Trophoblast cell (in vitro differentiated cells and primary cell): ENCODE measurements at regions not wholly inside any gene's neighbourhood (a gene's known extent, or its start where the extent isn't known, plus 50 kb on each side); places are given as distances from the start of the nearest gene placed in this dataset.

Experiments used
- DNase-seq, 2 donors: peaks; one replicate each; pipeline ENCODE4 v3.0.0-alpha.2; 2016
- H2AFZ ChIP-seq: 2 replicates; pipeline ENCODE4 v1.6.1; 2013; ENCODE audit warnings: low read length, moderate library complexity, mild to moderate bottlenecking; ENCODE audit not compliant: insufficient read depth, poor library complexity
- H2AK5ac ChIP-seq: 2 replicates; pipeline ENCODE4 v1.6.1; 2013; ENCODE audit warnings: mild to moderate bottlenecking, low read length
- H2BK120ac ChIP-seq: 2 replicates; pipeline ENCODE4 v1.6.1; 2013; ENCODE audit warnings: low read length, mild to moderate bottlenecking, moderate library complexity; ENCODE audit not compliant: insufficient read depth, poor library complexity
- H2BK12ac ChIP-seq: 2 replicates; pipeline ENCODE4 v1.6.1; 2013; ENCODE audit warnings: mild to moderate bottlenecking, low read length, moderate library complexity
- H2BK5ac ChIP-seq: 2 replicates; pipeline ENCODE4 v1.6.1; 2013; ENCODE audit warnings: low read length, low read depth, moderate library complexity, mild to moderate bottlenecking; ENCODE audit not compliant: poor library complexity
- H3K14ac ChIP-seq: 2 replicates; pipeline ENCODE4 v1.6.1; 2013; ENCODE audit warnings: mild to moderate bottlenecking, low read length
- H3K18ac ChIP-seq: 2 replicates; pipeline ENCODE4 v1.6.1; 2013; ENCODE audit warnings: mild to moderate bottlenecking, low read length
- H3K23ac ChIP-seq: 2 replicates; pipeline ENCODE4 v1.6.1; 2013; ENCODE audit warnings: low read length
- H3K27ac ChIP-seq: 2 replicates; pipeline ENCODE4 v1.5.1; 2013; ENCODE audit warnings: low read depth, mild to moderate bottlenecking, inconsistent platforms, low read length, moderate library complexity
- H3K27me3 ChIP-seq: 2 replicates; pipeline ENCODE4 v1.6.1; 2013; ENCODE audit warnings: inconsistent platforms, mild to moderate bottlenecking, low read length, moderate library complexity; ENCODE audit not compliant: insufficient read depth
- H3K36me3 ChIP-seq, 2 experiments: 1 replicate in 1 of 2; 2 replicates in 1 of 2; pipeline ENCODE4 v1.6.1; 2013; ENCODE audit warnings: low read length in 2 of 2, mild to moderate bottlenecking in 2 of 2, moderate library complexity in 1 of 2; ENCODE audit not compliant: insufficient read depth in 2 of 2, control insufficient read depth in 1 of 2
- H3K4ac ChIP-seq: 2 replicates; pipeline ENCODE4 v1.6.1; 2013; ENCODE audit warnings: low read depth, mild to moderate bottlenecking, low read length, moderate library complexity
- H3K4me1 ChIP-seq, 2 experiments: 1 replicate in 1 of 2; 2 replicates in 1 of 2; pipeline ENCODE4 v1.6.1; 2013; ENCODE audit warnings: low read length in 2 of 2, mild to moderate bottlenecking in 2 of 2, moderate library complexity in 1 of 2; ENCODE audit not compliant: insufficient read depth in 2 of 2, control insufficient read depth in 1 of 2
- H3K4me2 ChIP-seq: 2 replicates; pipeline ENCODE4 v1.6.1; 2013; ENCODE audit warnings: inconsistent platforms, mild to moderate bottlenecking, low read length, moderate library complexity
- H3K4me3 ChIP-seq: 2 replicates; pipeline ENCODE4 v1.5.1; 2013; ENCODE audit warnings: mild to moderate bottlenecking, low read depth, low read length, inconsistent platforms
- H3K79me1 ChIP-seq: one replicate; pipeline ENCODE4 v1.6.1; 2013; ENCODE audit warnings: low read length
- H3K79me2 ChIP-seq: 2 replicates; pipeline ENCODE4 v1.6.1; 2013; ENCODE audit warnings: low read length, mild to moderate bottlenecking; ENCODE audit not compliant: control insufficient read depth, insufficient read depth, poor library complexity
- H3K9ac ChIP-seq: 2 replicates; pipeline ENCODE4 v1.6.1; 2013; ENCODE audit warnings: mild to moderate bottlenecking, low read length
- H3K9me3 ChIP-seq: 2 replicates; pipeline ENCODE4 v1.6.1; 2013; ENCODE audit warnings: low read depth, mild to moderate bottlenecking, control low read depth, inconsistent platforms, low read length; ENCODE audit not compliant: insufficient read depth
- H4K12ac ChIP-seq: 2 replicates; pipeline ENCODE4 v1.6.1; 2013; ENCODE audit warnings: low read depth, mild to moderate bottlenecking, low read length, moderate library complexity
- H4K8ac ChIP-seq: 2 replicates; pipeline ENCODE4 v1.6.1; 2013; ENCODE audit warnings: low read depth, mild to moderate bottlenecking, low read length, moderate library complexity
- H4K91ac ChIP-seq: one replicate; pipeline ENCODE4 v1.6.1; 2013; ENCODE audit warnings: low read depth, mild to moderate bottlenecking, low read length, moderate library complexity
- WGBS: extraction: QIAGEN DNeasy Blood & Tissue Kit; methylation state at CpG from one replicate; pipeline ENCODE4 v1.1.7; 2013; ENCODE audit warnings: missing lambda C conversion rate; ENCODE audit not compliant: insufficient read length, insufficient coverage; ENCODE audit errors: extremely low coverage; 5-methylcytosine and 5-hydroxymethylcytosine counted together

DNA sequence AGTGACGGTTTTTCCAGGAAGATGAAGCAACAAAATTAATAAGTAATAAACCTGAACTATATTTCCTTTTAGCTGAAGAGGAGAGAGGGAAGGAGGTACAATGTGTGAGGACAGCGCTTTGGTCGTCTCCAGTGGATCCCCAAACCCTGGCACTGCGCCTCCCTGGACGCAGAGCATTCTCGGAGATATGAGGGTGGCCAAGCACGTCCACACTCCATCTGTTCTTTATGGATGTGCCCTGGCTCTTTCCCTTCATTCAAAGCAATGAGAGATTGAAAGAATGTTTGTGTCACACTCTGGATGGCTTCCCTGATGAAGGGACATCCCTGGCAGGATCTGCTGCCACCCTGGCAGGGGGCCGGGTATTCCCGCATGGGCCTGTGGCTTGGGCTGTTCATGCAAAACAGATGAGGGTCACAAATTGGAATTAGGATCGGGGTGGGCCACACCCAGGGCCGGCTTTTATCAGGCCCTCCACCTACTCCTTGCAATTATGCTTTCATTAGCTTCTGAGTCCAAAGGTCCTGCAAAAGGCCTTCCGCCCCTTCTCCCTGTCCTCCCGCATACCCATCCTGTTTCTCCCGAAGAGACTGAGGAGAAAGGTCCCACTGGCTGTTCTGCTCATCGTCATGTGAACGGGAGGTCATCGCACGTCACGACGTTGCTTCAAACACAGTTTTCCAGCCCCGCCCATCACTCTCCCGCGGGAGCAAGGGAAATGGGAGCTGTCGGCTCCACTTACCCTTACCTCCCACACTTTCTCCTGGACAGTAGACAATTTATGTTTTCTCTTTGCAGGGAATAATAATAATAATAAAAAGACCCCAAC is 286.1 kb upstream of the IRX4 start:
- no peak overlapping the region for H2AFZ ChIP-seq
- no CpG with 5 or more reads among the region's 24 CpGs for WGBS
- H3K36me3 ChIP-seq = no peaks in the 10 kb centered on the region
- H4K8ac ChIP-seq = no peak overlapping the region
- no peaks in the 10 kb centered on the region for H3K27me3 ChIP-seq
- H3K4me3 ChIP-seq = no peak overlapping the region
- no peaks in the 10 kb centered on the region for H3K4me1 ChIP-seq
- H3K9me3 ChIP-seq = no peaks in the 10 kb centered on the region
- H3K4me2 ChIP-seq = no peak overlapping the region
- H3K23ac ChIP-seq = no peak overlapping the region
- no peak overlapping the region for H2AK5ac ChIP-seq
- no peak overlapping the region for H2BK120ac ChIP-seq
- H3K79me1 ChIP-seq = no peaks in the 10 kb centered on the region
- no peak overlapping the region for H4K12ac ChIP-seq
- H2BK12ac ChIP-seq = no peak overlapping the region
- H2BK5ac ChIP-seq = no peak overlapping the region
- DNase-seq = no peak
- no peak overlapping the region for H4K91ac ChIP-seq
- H3K9ac ChIP-seq = no peak overlapping the region
- H3K18ac ChIP-seq = no peak overlapping the region
- no peak overlapping the region for H3K14ac ChIP-seq
- H3K79me2 ChIP-seq = no peaks in the 10 kb centered on the region
- H3K27ac ChIP-seq = no peak overlapping the region
- H3K4ac ChIP-seq = no peak overlapping the region

DNA sequence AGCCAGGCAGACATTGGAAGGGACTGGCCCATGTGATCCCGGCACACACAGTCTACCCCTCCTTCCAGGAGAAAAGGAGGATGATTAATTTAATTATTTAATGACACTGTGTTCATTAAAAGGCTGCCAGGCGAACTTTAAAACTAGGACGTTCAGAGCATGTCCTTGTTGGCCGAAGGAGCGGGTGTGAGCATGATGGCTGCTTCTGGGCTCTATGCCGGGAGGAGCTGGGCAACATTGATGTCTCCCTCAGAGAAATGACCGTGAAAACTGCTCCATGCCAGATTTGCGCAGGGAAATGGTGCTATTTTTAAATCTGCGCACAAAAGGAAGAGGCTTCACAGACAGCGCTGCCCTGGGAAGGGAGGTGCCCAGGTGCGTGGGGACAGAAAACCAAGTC is 284.9 kb upstream of the IRX4 start:
- H4K8ac ChIP-seq = no peak overlapping the region
- no peak overlapping the region for H3K4me2 ChIP-seq
- H2BK12ac ChIP-seq = no peak overlapping the region
- no CpG with 5 or more reads among the region's 11 CpGs for WGBS
- no peak overlapping the region for H3K18ac ChIP-seq
- no peak overlapping the region for H4K91ac ChIP-seq
- H3K9me3 ChIP-seq = no peaks in the 10 kb centered on the region
- H3K79me1 ChIP-seq = no peaks in the 10 kb centered on the region
- no peaks in the 10 kb centered on the region for H3K4me1 ChIP-seq
- no peak overlapping the region for H2BK5ac ChIP-seq
- no peaks in the 10 kb centered on the region for H3K79me2 ChIP-seq
- H3K36me3 ChIP-seq = no peaks in the 10 kb centered on the region
- no peak for DNase-seq
- H3K27ac ChIP-seq = no peak overlapping the region
- H3K23ac ChIP-seq = no peak overlapping the region
- no peak overlapping the region for H3K4ac ChIP-seq
- no peak overlapping the region for H2AFZ ChIP-seq
- H3K27me3 ChIP-seq = no peaks in the 10 kb centered on the region
- no peak overlapping the region for H3K9ac ChIP-seq
- no peak overlapping the region for H2AK5ac ChIP-seq
- no peak overlapping the region for H4K12ac ChIP-seq
- H2BK120ac ChIP-seq = no peak overlapping the region
- no peak overlapping the region for H3K4me3 ChIP-seq
- no peak overlapping the region for H3K14ac ChIP-seq

DNA sequence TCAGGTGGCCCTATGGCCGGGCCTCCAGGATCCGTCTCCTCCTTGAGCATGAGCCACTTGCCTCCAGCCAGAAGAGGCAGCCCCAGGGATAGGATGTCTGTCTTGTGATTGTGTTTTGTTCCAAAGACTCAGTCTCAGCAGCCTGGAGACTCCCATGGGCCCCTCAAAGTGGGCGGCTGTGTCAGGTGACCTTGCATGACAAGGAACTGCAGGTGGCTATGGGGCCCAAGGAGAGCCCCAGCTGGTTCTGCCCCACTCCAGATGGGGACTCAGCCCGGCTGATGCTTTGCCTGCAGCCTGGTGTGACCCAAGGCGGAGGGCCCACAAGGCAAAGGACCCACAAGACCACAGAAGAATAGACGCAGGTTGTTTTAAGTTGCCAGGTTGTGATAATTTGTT is 284.3 kb upstream of the IRX4 start:
- Histone ChIP-seq H3K27ac (no peak overlapping the region), H3K79me1 (no peaks in the 10 kb centered on the region), H4K8ac (no peak overlapping the region), H3K36me3 (no peaks in the 10 kb centered on the region), H3K9me3 (no peaks in the 10 kb centered on the region), H2BK5ac (no peak overlapping the region), H2BK12ac (no peak overlapping the region), H2BK120ac (no peak overlapping the region), H3K4me3 (no peak overlapping the region), H3K14ac (no peak overlapping the region), H4K91ac (no peak overlapping the region), H3K4me1 (no peaks in the 10 kb centered on the region), H3K4me2 (no peak overlapping the region), H3K23ac (no peak overlapping the region), H3K27me3 (no peaks in the 10 kb centered on the region), H3K18ac (no peak overlapping the region), H2AFZ (no peak overlapping the region), H3K9ac (no peak overlapping the region), H3K79me2 (no peaks in the 10 kb centered on the region), H3K4ac (no peak overlapping the region), H4K12ac (no peak overlapping the region), H2AK5ac (no peak overlapping the region)
- no CpG with 5 or more reads among the region's 6 CpGs for WGBS
- DNase-seq = no peak

DNA sequence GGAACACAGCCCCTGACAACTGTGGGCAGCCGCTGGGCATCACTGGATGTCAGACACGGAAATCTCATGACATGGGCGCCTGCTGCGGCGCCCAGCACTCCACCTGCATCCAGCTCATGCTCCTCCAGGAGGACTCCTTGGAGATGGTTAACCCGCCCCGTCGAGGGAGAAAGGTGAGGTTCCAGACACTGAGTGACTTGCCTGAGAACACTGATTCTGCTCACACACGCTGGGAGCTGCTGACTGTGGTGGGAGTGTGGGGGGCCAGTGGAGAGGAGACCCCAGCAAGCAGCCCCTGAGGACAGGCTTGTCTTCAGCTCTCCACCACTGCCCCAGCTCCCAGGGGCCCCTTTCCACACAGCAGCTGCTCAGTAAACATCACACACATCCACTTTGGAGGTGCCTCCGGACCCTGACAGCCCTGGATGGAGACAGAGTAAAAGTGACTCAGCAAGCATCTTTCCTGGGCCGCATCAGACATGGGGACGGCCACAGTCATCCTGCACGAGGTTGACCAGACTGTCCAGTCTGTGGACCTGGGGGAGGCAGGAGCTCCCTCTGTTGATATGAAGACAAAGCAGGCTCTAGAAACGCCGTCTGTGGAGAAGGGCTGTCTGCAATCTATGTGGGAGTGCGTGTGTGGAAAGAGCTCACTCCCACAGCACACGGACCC is 283.7 kb upstream of the IRX4 start:
- H2AK5ac ChIP-seq = no peak overlapping the region
- no peak overlapping the region for H4K12ac ChIP-seq
- H3K9ac ChIP-seq = no peak overlapping the region
- H3K36me3 ChIP-seq = no peaks in the 10 kb centered on the region
- no peak overlapping the region for H4K91ac ChIP-seq
- H3K4me2 ChIP-seq = no peak overlapping the region
- no peak overlapping the region for H2BK5ac ChIP-seq
- no peak overlapping the region for H3K18ac ChIP-seq
- no peak overlapping the region for H2BK12ac ChIP-seq
- WGBS = no CpG with 5 or more reads among the region's 17 CpGs
- H3K4me1 ChIP-seq = no peaks in the 10 kb centered on the region
- no peaks in the 10 kb centered on the region for H3K79me2 ChIP-seq
- no peak overlapping the region for H3K23ac ChIP-seq
- H4K8ac ChIP-seq = no peak overlapping the region
- DNase-seq = no peak
- H3K4ac ChIP-seq = no peak overlapping the region
- no peak overlapping the region for H2AFZ ChIP-seq
- H3K9me3 ChIP-seq = no peaks in the 10 kb centered on the region
- no peak overlapping the region for H3K27ac ChIP-seq
- no peak overlapping the region for H3K14ac ChIP-seq
- no peak overlapping the region for H2BK120ac ChIP-seq
- no peak overlapping the region for H3K4me3 ChIP-seq
- no peaks in the 10 kb centered on the region for H3K27me3 ChIP-seq
- no peaks in the 10 kb centered on the region for H3K79me1 ChIP-seq
